GM19025 (cell line): ENCODE measurements at regions not wholly inside any gene's neighbourhood (a gene's known extent, or its start where the extent isn't known, plus 50 kb on each side); places are given as distances from the start of the nearest gene placed in this dataset.

Source experiments
- ATAC-seq: cut with Tn5 transposase; IDR thresholded peaks from one replicate; pipeline ENCODE4 v1.9.1; 2021; ENCODE audit warnings: mild to moderate bottlenecking, low read depth, moderate library complexity; ENCODE audit not compliant: unreplicated experiment

DNA sequence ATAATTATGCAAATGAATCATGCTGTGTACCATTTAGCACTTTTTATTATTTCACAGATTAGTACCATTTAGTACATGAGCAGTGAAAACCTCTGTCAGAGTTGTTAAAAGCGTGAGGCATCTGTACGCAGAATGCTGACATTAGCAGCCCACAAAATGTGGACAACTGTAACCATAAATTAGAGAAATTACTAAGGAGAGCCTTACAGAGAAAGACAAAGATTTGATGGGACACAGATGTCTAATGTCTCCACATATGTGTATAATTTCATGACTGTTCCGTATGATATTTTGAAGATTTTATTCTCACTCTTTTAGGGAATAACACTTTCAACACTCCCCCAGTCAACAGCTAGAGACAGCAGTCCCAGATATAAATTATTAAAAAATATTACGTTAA is 414.0 kb upstream of the ANKRD30A start:
- no peak for ATAC-seq

GRCh38 chr10:36704124-36704523 is 421.3 kb upstream of the ANKRD30A start:
- no peak for ATAC-seq

DNA sequence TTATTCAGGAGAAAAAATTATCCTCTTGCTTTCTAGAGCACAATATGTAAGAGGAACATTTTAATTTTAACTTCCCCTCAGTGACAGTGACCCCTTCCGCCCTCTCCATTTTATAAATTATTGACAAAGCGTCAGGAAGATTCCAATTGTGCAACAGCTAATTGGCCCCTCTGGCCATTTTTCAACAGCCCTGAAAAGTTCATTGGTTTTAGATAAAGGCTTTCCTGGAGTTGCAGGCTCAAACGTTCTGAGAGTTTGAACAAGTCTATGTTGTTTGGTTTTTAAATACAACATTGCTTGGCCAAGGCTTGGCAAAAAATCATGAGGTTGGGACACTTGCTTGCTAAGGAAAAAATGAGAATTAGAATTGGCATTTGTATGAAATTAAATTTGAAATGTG is 422.2 kb upstream of the ANKRD30A start:
- no peak for ATAC-seq

- ATAC-seq = no peak
These were observed 425.3 kb upstream of the ANKRD30A start for GRCh38 chr10:36700123-36700522.

DNA sequence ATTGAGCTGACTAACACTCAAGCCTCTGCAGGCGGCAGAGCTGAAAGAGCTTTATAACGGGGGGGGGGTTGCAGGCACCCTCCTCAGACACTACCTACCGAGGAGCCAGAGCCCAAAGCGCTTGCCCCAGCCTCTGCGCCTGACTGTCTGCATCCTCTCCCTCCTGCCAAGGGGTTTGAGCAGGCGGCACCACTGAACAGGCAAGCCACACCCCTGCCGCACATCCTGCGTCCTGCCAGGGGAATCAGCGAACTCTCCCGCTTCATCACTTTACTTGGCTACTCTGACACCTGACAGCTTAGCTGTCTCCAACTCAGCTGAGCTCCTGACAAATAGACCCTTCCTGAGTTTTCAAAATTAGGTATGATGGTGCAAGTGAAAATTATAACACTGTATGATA is 432.6 kb upstream of the ANKRD30A start:
- no peak for ATAC-seq

GRCh38 chr10:36688717-36689116 is 436.7 kb upstream of the ANKRD30A start:
- no peak for ATAC-seq

DNA sequence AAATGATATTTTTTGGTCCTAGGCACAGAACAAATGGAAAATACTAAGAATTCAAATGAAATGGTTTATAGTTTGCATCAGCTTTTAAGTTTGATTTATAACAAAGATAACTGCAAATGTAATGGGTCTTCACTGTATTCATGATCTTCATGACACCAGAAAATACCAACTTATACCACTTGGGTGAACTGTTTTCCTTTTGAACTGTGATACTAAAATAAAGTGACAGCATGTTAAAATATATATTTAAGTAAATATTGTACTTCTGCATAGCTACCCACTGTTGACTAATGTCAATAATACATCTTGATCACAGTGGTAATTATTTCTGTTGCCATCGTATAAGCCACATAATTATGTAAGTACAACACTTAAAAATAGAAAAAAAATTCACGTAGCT is 442.0 kb upstream of the ANKRD30A start:
- ATAC-seq = no peak

- ATAC-seq = no peak
These were observed 443.4 kb upstream of the ANKRD30A start for GRCh38 chr10:36681751-36682632.

- no peak for ATAC-seq
These were observed 445.8 kb upstream of the ANKRD30A start for GRCh38 chr10:36679554-36679953.

- no peak for ATAC-seq
These were observed 448.0 kb upstream of the ANKRD30A start for GRCh38 chr10:36677431-36677768.

GRCh38 chr10:36676756-36677430 is 448.5 kb upstream of the ANKRD30A start:
- no peak for ATAC-seq

DNA sequence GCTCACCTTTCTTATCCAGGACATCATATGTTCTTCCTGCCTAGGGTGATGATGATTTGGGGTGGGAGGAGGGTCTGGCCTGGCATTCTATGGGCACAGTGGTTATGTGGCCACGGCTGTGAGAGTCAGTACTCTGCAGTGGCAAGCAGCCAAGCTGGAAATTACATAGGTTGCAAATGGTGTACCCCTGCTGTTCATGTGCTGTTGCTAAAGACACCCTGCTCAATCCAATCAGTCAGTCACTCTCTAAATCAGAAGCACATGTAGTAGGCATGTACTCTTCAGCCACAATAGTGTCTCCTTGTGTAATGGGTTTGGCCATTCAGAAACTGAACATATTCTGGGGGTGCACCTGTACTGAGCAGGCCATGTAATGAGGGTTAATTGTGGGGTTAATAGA is 449.1 kb upstream of the ANKRD30A start:
- no peak for ATAC-seq

- no peak for ATAC-seq
These were observed 449.9 kb upstream of the ANKRD30A start for GRCh38 chr10:36675458-36675880.

DNA sequence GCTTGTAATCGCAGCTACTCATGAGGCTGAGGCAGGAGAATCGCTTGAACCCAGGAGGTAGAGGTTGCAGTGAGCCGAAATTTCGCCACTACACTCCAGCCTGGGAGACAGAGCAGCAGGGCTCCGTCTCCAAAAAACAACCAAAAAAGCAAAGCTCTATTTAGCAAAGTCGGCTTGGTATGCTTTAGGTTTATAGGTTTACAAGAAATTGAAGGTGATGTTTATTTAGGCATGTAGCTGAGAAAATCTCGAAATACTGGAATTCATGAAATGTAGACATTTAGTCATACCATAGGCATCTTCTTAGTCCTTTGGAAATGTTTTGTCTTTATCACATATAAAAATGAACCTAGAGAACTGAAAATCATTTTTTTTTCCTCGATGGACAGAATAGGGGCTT is 453.8 kb upstream of the ANKRD30A start:
- ATAC-seq = no peak

DNA sequence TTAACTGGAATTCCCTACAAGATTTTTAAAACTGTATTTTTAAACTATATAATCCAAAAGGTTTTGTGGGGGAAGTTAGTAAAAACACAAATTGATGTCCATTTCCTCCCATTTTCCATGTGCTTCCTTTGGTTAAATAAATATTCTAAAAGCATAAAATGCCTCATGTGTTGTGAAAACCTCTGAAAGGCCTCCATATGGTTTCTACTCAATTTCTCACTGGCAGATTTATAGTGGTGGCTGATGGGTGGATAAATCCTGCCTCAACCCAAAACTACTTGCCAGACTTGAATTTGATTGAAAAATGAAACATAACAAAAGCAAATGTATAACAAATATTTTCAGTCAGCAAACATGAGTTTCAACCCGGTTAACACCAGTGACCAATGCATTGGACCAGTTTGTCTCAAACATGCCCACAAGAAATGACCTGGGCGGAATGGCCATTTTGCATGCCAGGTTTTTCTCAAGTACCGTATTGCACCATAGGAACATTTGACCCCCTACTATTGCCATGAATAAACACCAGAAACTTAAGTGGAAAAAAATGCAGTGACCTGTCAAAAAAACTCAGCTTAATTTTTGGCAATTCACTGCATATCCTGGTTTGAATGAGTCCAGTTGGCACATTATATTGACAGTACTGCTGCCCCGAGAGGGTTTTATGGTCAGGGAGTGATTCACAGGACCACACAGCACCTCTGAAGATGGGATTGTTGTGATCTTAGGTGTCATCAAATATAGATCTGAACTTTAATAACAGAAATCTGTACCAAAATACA is 454.6 kb upstream of the ANKRD30A start:
- no peak for ATAC-seq

DNA sequence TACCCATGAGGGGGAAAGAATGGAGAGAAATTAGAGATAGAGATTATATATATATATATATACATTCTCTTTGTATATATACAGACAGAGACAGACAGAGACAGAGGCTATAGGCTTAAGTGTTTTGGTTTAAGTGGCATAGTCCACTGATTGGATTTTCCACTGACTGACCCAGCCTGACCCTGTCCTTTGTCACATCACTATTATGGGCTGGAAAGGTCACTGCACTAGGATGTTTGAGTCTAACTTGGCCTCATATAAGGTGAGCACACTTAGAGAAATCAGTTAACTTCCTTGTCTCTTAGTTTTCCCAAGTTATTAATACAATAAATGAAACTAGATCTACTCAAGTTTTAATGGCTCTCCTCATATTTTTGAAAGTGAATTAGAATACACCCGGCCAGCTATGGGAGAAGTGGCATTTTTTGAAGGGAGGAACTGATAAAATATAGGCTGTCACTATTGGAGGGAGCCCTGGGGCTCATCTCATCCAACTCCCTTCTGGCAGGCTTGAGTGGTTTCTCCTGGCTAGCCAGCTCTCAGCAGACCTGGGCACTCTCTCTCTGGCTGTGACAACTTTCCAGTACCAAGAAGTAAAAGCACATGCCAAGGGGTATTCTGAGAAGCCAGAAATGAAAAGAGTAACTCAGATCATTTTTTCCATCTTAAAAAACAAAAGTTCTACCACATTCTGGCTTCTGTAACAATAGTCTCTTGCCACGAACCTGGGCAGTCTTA is 455.6 kb upstream of the ANKRD30A start:
- ATAC-seq = no peak

- ATAC-seq = no peak
These were observed 458.9 kb upstream of the ANKRD30A start for GRCh38 chr10:36666451-36666850.

DNA sequence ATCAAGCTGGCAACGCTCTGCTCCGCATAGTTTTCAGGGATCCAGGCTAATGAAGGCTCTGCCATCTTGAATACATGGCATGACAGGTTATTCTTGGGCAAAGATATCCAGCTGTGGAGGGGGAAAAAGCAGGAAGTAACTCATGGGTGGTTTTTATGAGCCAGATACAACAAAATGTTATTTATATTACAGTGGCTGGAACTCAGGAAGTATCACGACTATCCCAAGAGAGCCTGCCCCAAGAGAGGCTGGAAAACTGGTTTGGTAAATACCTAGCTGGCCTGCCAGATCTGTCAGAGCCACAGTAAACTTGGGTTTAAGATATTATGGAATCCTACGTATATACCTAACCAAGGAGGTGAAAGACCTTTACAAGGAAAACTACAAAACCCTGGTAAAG is 462.8 kb upstream of the ANKRD30A start:
- ATAC-seq = no peak

GRCh38 chr10:36650274-36650673 is 475.1 kb upstream of the ANKRD30A start:
- ATAC-seq = no peak

DNA sequence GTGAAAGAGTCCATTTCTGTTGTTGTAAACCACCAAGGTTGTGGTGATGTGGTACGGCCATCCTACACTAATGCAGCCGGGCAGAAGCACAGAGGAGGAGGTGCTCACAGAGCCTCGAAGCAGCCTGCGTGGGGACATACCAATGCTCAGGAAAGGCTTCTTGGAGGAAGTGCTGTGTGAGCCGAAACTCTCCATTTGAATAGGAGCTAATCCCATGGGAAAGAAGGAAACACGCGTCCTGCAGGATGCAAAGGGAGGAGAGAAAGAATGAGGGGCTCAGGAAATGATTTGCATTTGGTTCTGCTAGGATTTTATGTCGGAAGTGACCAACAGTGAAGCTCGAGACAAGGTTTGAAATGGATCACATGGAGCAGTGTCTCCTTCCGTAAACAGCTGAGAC is 477.9 kb upstream of the ANKRD30A start:
- ATAC-seq = no peak

- no peak for ATAC-seq
These were observed 484.8 kb upstream of the ANKRD30A start for GRCh38 chr10:36640626-36641025.
